ENCODE measurements at regions not wholly inside any gene's neighbourhood (a gene's known extent, or its start where the extent isn't known, plus 50 kb on each side); places are given as distances from the start of the nearest gene placed in this dataset.

DNA sequence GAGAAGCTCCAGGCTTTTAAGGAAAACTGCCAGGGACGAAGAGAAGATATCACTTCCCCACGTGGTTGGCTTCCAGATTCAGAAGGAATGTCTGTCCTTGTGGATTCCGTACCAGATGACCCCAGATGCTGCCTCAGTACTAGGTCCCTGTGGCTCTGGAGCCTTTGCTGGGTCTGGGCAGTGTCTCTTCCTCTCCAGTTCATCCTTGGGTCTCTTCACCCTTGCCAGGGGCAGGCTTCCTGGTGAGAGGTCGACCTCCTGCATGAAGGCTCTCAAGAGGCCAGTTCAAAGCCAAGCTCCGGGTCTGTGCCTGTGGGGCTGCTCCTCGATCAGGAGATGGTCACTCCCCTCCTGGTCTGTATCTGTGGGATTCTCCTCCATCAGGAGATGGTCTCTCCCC is 74.7 kb upstream of the B3GAT1 start:
- TF ChIP-seq POLR2A (IDR thresholded peaks at IDR 0.05) (no peak), CTCF (IDR thresholded peaks at IDR 0.05) (no peak)

Data from uterus (tissue), 2 donors.